ENCODE measurements at regions not wholly inside any gene's neighbourhood (a gene's known extent, or its start where the extent isn't known, plus 50 kb on each side); places are given as distances from the start of the nearest gene placed in this dataset.

GRCh38 chr2:204191574-204191973 is 255.0 kb downstream of the ICOS start:
- no peak for ATAC-seq (replicated peaks in 1 of 2)
- H3K36me3 Mint-ChIP-seq (ENCODE audit: insufficient read depth in 2 of 2), result no peaks in the 10 kb centered on the region

GRCh38 chr2:204195498-204195897 is 258.9 kb downstream of the ICOS start:
- H3K4me1 Mint-ChIP-seq (ENCODE audit: low read depth), result no peaks in the 10 kb centered on the region
- H3K9me3 Mint-ChIP-seq, result no peaks in the 10 kb centered on the region
- peaks cover 33% of the 10 kb centered on the region for H3K27me3 Mint-ChIP-seq (ENCODE audit: low read depth)
- no peak overlapping the region for H3K27ac Mint-ChIP-seq
- H3K36me3 Mint-ChIP-seq (ENCODE audit: insufficient read depth in 2 of 2), result no peaks in the 10 kb centered on the region
- no peak overlapping the region for H3K4me3 Mint-ChIP-seq
- ATAC-seq (replicated peaks in 1 of 2), result no peak
- DNase-seq, result no peak

More at GRCh38 chr2:204191574-204191973, 255.0 kb downstream of the ICOS start:
- Mint-ChIP-seq H3K4me1 (ENCODE audit: low read depth) (peaks cover 11% of the 10 kb centered on the region), H3K9me3 (peaks cover 0 to 3% of the 10 kb centered on the region in 2 donors), H3K4me3 (no peak overlapping the region), H3K27ac (no peak overlapping the region), H3K27me3 (ENCODE audit: low read depth) (peaks cover 22% of the 10 kb centered on the region)
- DNase-seq, result no peak

GRCh38 chr2:204197336-204198005 is 260.9 kb downstream of the ICOS start:
- no peak for ATAC-seq (replicated peaks in 1 of 2)

GRCh38 chr2:204199357-204199756 is 262.8 kb downstream of the ICOS start:
- no peaks in the 10 kb centered on the region for H3K36me3 Mint-ChIP-seq (ENCODE audit: insufficient read depth in 2 of 2)
- DNase-seq, result no peak
- no peaks in the 10 kb centered on the region for H3K4me1 Mint-ChIP-seq (ENCODE audit: low read depth)
- H3K27me3 Mint-ChIP-seq (ENCODE audit: low read depth), result peaks cover 23% of the 10 kb centered on the region
- H3K9me3 Mint-ChIP-seq, result no peaks in the 10 kb centered on the region
- no peak overlapping the region for H3K27ac Mint-ChIP-seq
- ATAC-seq (replicated peaks in 1 of 2), result no peak
- H3K4me3 Mint-ChIP-seq, result no peak overlapping the region

More at GRCh38 chr2:204197336-204198005, 260.9 kb downstream of the ICOS start:
- Mint-ChIP-seq H3K9me3 (no peaks in the 10 kb centered on the region), H3K36me3 (ENCODE audit: insufficient read depth in 2 of 2) (no peaks in the 10 kb centered on the region), H3K27ac (no peak overlapping the region), H3K4me1 (ENCODE audit: low read depth) (no peaks in the 10 kb centered on the region), H3K4me3 (no peak overlapping the region), H3K27me3 (ENCODE audit: low read depth) (peaks cover 33% of the 10 kb centered on the region)
- DNase-seq, result no peak

GRCh38 chr2:204201507-204201906 is 264.9 kb downstream of the ICOS start:
- H3K36me3 Mint-ChIP-seq (ENCODE audit: insufficient read depth in 2 of 2), result no peaks in the 10 kb centered on the region
- H3K27me3 Mint-ChIP-seq (ENCODE audit: low read depth), result peaks cover 20% of the 10 kb centered on the region
- ATAC-seq (replicated peaks in 1 of 2) (no peak), DNase-seq (no peak)
- no peak overlapping the region for H3K27ac Mint-ChIP-seq
- H3K4me3 Mint-ChIP-seq, result no peak overlapping the region
- H3K9me3 Mint-ChIP-seq, result no peaks in the 10 kb centered on the region
- peaks cover 10% of the 10 kb centered on the region for H3K4me1 Mint-ChIP-seq (ENCODE audit: low read depth)

GRCh38 chr2:204202253-204202652 is 265.7 kb downstream of the ICOS start:
- DNase-seq (no peak), ATAC-seq (replicated peaks in 1 of 2) (no peak)
- Mint-ChIP-seq H3K4me3 (no peak overlapping the region), H3K4me1 (ENCODE audit: low read depth) (peaks cover 10% of the 10 kb centered on the region), H3K9me3 (no peaks in the 10 kb centered on the region), H3K36me3 (ENCODE audit: insufficient read depth in 2 of 2) (no peaks in the 10 kb centered on the region), H3K27ac (no peak overlapping the region), H3K27me3 (ENCODE audit: low read depth) (peaks cover 24% of the 10 kb centered on the region)

GRCh38 chr2:204203704-204204103 is 267.1 kb downstream of the ICOS start:
- Mint-ChIP-seq H3K36me3 (ENCODE audit: insufficient read depth in 2 of 2) (no peaks in the 10 kb centered on the region), H3K4me3 (no peak overlapping the region), H3K27ac (no peak overlapping the region), H3K4me1 (ENCODE audit: low read depth) (peaks cover 10% of the 10 kb centered on the region), H3K27me3 (ENCODE audit: low read depth) (peaks cover 14% of the 10 kb centered on the region), H3K9me3 (no peaks in the 10 kb centered on the region)
- DNase-seq (no peak), ATAC-seq (replicated peaks in 1 of 2) (no peak)

GRCh38 chr2:204205082-204205481 is 268.5 kb downstream of the ICOS start:
- Mint-ChIP-seq H3K27ac (no peak overlapping the region), H3K4me3 (no peak overlapping the region), H3K4me1 (ENCODE audit: low read depth) (peaks cover 10% of the 10 kb centered on the region), H3K36me3 (ENCODE audit: insufficient read depth in 2 of 2) (no peaks in the 10 kb centered on the region), H3K9me3 (no peaks in the 10 kb centered on the region), H3K27me3 (ENCODE audit: low read depth) (peaks cover 14% of the 10 kb centered on the region)
- no peak for ATAC-seq (replicated peaks in 1 of 2)
- no peak for DNase-seq

GRCh38 chr2:204205538-204205937 is 269.0 kb downstream of the ICOS start:
- Mint-ChIP-seq H3K27me3 (ENCODE audit: low read depth) (peaks cover 14% of the 10 kb centered on the region), H3K36me3 (ENCODE audit: insufficient read depth in 2 of 2) (no peaks in the 10 kb centered on the region), H3K4me3 (no peak overlapping the region), H3K27ac (no peak overlapping the region), H3K4me1 (ENCODE audit: low read depth) (peaks cover 10% of the 10 kb centered on the region), H3K9me3 (no peaks in the 10 kb centered on the region)
- DNase-seq (no peak), ATAC-seq (replicated peaks in 1 of 2) (no peak)

GRCh38 chr2:204207866-204208265 is 271.3 kb downstream of the ICOS start:
- Mint-ChIP-seq H3K27ac (no peak overlapping the region), H3K4me3 (no peak overlapping the region), H3K9me3 (no peaks in the 10 kb centered on the region), H3K4me1 (ENCODE audit: low read depth) (peaks cover 10% of the 10 kb centered on the region), H3K36me3 (ENCODE audit: insufficient read depth in 2 of 2) (no peaks in the 10 kb centered on the region), H3K27me3 (ENCODE audit: low read depth) (peaks cover 14% of the 10 kb centered on the region)
- ATAC-seq (replicated peaks in 1 of 2) (no peak), DNase-seq (no peak)

- H3K4me1 Mint-ChIP-seq (ENCODE audit: low read depth), result no peaks in the 10 kb centered on the region
- ATAC-seq (replicated peaks in 1 of 2), result no peak
- peaks cover 6% of the 10 kb centered on the region for H3K27me3 Mint-ChIP-seq (ENCODE audit: low read depth)
- no peak overlapping the region for H3K4me3 Mint-ChIP-seq
- H3K36me3 Mint-ChIP-seq (ENCODE audit: insufficient read depth in 2 of 2), result peaks cover 5 to 6% of the 10 kb centered on the region in 2 donors
- peaks cover 7 to 10% of the 10 kb centered on the region in 2 donors for H3K9me3 Mint-ChIP-seq
- DNase-seq, result no peak
- no peak overlapping the region for H3K27ac Mint-ChIP-seq
These were observed 277.0 kb downstream of the ICOS start for GRCh38 chr2:204213588-204213987.

GRCh38 chr2:204218040-204218439 is 281.5 kb downstream of the ICOS start:
- no peaks in the 10 kb centered on the region for H3K4me1 Mint-ChIP-seq (ENCODE audit: low read depth)
- ATAC-seq (replicated peaks in 1 of 2) (no peak), DNase-seq (no peak)
- H3K4me3 Mint-ChIP-seq, result no peak overlapping the region
- H3K36me3 Mint-ChIP-seq (ENCODE audit: insufficient read depth in 2 of 2), result peaks cover 5 to 6% of the 10 kb centered on the region in 2 donors
- H3K27me3 Mint-ChIP-seq (ENCODE audit: low read depth), result peaks cover 6% of the 10 kb centered on the region
- peaks cover 7 to 11% of the 10 kb centered on the region in 2 donors for H3K9me3 Mint-ChIP-seq
- H3K27ac Mint-ChIP-seq, result no peak overlapping the region

GRCh38 chr2:204219196-204219595 is 282.6 kb downstream of the ICOS start:
- H3K9me3 Mint-ChIP-seq, result peaks cover 7 to 9% of the 10 kb centered on the region in 2 donors
- no peaks in the 10 kb centered on the region for H3K4me1 Mint-ChIP-seq (ENCODE audit: low read depth)
- H3K36me3 Mint-ChIP-seq (ENCODE audit: insufficient read depth in 2 of 2), result peaks cover 3% of the 10 kb centered on the region in 2 donors
- H3K27ac Mint-ChIP-seq, result no peak overlapping the region
- H3K27me3 Mint-ChIP-seq (ENCODE audit: low read depth), result peaks cover 4% of the 10 kb centered on the region
- no peak overlapping the region for H3K4me3 Mint-ChIP-seq
- DNase-seq, result no peak
- ATAC-seq (replicated peaks in 1 of 2), result no peak

GRCh38 chr2:204220896-204221295 is 284.3 kb downstream of the ICOS start:
- peaks cover 3 to 4% of the 10 kb centered on the region in 2 donors for H3K9me3 Mint-ChIP-seq
- ATAC-seq (replicated peaks in 1 of 2) (no peak), DNase-seq (no peak)
- no peak overlapping the region for H3K27ac Mint-ChIP-seq
- H3K4me3 Mint-ChIP-seq, result no peak overlapping the region
- H3K27me3 Mint-ChIP-seq (ENCODE audit: low read depth), result no peaks in the 10 kb centered on the region
- no peaks in the 10 kb centered on the region for H3K36me3 Mint-ChIP-seq (ENCODE audit: insufficient read depth in 2 of 2)
- no peaks in the 10 kb centered on the region for H3K4me1 Mint-ChIP-seq (ENCODE audit: low read depth)
